ENCODE measurements at regions not wholly inside any gene's neighbourhood (a gene's known extent, or its start where the extent isn't known, plus 50 kb on each side); places are given as distances from the start of the nearest gene placed in this dataset.
A peak's percentile ranks its signal among the peaks of the same experiment; 100 is the strongest.

- H3K27me3 ChIP-seq (ENCODE audit: low read depth, low read length) = no peaks in the 10 kb centered on the region
- H2AFZ ChIP-seq (ENCODE audit: low read depth, low read length) = no peak overlapping the region
- no peak overlapping the region for H3K27ac ChIP-seq (ENCODE audit: low read length)
- H4K20me1 ChIP-seq (ENCODE audit: insufficient read depth, low read length) = no peaks in the 10 kb centered on the region
- no peaks in the 10 kb centered on the region for H3K9me3 ChIP-seq (ENCODE audit: insufficient read depth, low read length)
- H3K4me2 ChIP-seq (ENCODE audit: low read length) = no peak overlapping the region
- H3K79me2 ChIP-seq (ENCODE audit: low read length) = no peaks in the 10 kb centered on the region
- no peak for TF ChIP-seq EZH2phosphoT487 (IDR thresholded peaks at IDR 0.05; ENCODE audit: low read depth)
- no peak for TF ChIP-seq CTCF (IDR thresholded peaks at IDR 0.05; ENCODE audit: low read depth, low read length)
- H3K9ac ChIP-seq (ENCODE audit: low read length) = no peak overlapping the region
- H3K4me3 ChIP-seq (ENCODE audit: low read length) = no peak overlapping the region
- no peaks in the 10 kb centered on the region for H3K4me1 ChIP-seq (ENCODE audit: low read length)
- no peaks in the 10 kb centered on the region for H3K36me3 ChIP-seq (replicated peaks; ENCODE audit: low read depth, low read length)
Observed at GRCh38 chr13:75993241-75993640, 357.1 kb downstream of the LMO7 start.

GRCh38 chr13:75986818-75987217 lies 350.7 kb downstream of the LMO7 start:
- H4K20me1 ChIP-seq (ENCODE audit: insufficient read depth, low read length) = no peaks in the 10 kb centered on the region
- H3K9me3 ChIP-seq (ENCODE audit: insufficient read depth, low read length) = no peaks in the 10 kb centered on the region
- TF ChIP-seq CTCF (IDR thresholded peaks at IDR 0.05; ENCODE audit: low read depth, low read length) (no peak), EZH2phosphoT487 (IDR thresholded peaks at IDR 0.05; ENCODE audit: low read depth) (no peak)
- H3K27ac ChIP-seq (ENCODE audit: low read length) = no peak overlapping the region
- no peak overlapping the region for H3K9ac ChIP-seq (ENCODE audit: low read length)
- H3K4me1 ChIP-seq (ENCODE audit: low read length) = peaks cover 11% of the 10 kb centered on the region
- H3K4me2 ChIP-seq (ENCODE audit: low read length) = peak overlapping the region; percentile 37
- no peaks in the 10 kb centered on the region for H3K36me3 ChIP-seq (replicated peaks; ENCODE audit: low read depth, low read length)
- H2AFZ ChIP-seq (ENCODE audit: low read depth, low read length) = no peak overlapping the region
- H3K27me3 ChIP-seq (ENCODE audit: low read depth, low read length) = no peaks in the 10 kb centered on the region
- H3K79me2 ChIP-seq (ENCODE audit: low read length) = no peaks in the 10 kb centered on the region
- no peak overlapping the region for H3K4me3 ChIP-seq (ENCODE audit: low read length)

GRCh38 chr13:75985132-75985531 lies 349.0 kb downstream of the LMO7 start:
- H3K27me3 ChIP-seq (ENCODE audit: low read depth, low read length) = no peaks in the 10 kb centered on the region

GRCh38 chr13:75978818-75979217 lies 342.7 kb downstream of the LMO7 start:
- Histone ChIP-seq H3K27me3 (ENCODE audit: low read depth, low read length) (no peaks in the 10 kb centered on the region), H3K9me3 (ENCODE audit: insufficient read depth, low read length) (no peaks in the 10 kb centered on the region), H3K27ac (ENCODE audit: low read length) (no peak overlapping the region), H3K9ac (ENCODE audit: low read length) (no peak overlapping the region), H3K4me2 (ENCODE audit: low read length) (no peak overlapping the region), H4K20me1 (ENCODE audit: insufficient read depth, low read length) (no peaks in the 10 kb centered on the region), H3K36me3 (replicated peaks; ENCODE audit: low read depth, low read length) (no peaks in the 10 kb centered on the region), H2AFZ (ENCODE audit: low read depth, low read length) (no peak overlapping the region), H3K4me1 (ENCODE audit: low read length) (peaks cover 5% of the 10 kb centered on the region; the same call in 1 of the 2 replicates), H3K4me3 (ENCODE audit: low read length) (no peak overlapping the region), H3K79me2 (ENCODE audit: low read length) (no peaks in the 10 kb centered on the region)
- TF ChIP-seq CTCF (IDR thresholded peaks at IDR 0.05; ENCODE audit: low read depth, low read length) (no peak), EZH2phosphoT487 (IDR thresholded peaks at IDR 0.05; ENCODE audit: low read depth) (no peak)

More at GRCh38 chr13:75985132-75985531, 349.0 kb downstream of the LMO7 start:
- H3K4me1 ChIP-seq (ENCODE audit: low read length) = peaks cover 11% of the 10 kb centered on the region
- TF ChIP-seq CTCF (IDR thresholded peaks at IDR 0.05; ENCODE audit: low read depth, low read length) (no peak), EZH2phosphoT487 (IDR thresholded peaks at IDR 0.05; ENCODE audit: low read depth) (no peak)
- no peak overlapping the region for H3K27ac ChIP-seq (ENCODE audit: low read length)
- H2AFZ ChIP-seq (ENCODE audit: low read depth, low read length) = no peak overlapping the region
- no peak overlapping the region for H3K4me2 ChIP-seq (ENCODE audit: low read length)
- H3K79me2 ChIP-seq (ENCODE audit: low read length) = no peaks in the 10 kb centered on the region
- H3K9me3 ChIP-seq (ENCODE audit: insufficient read depth, low read length) = no peaks in the 10 kb centered on the region
- no peak overlapping the region for H3K9ac ChIP-seq (ENCODE audit: low read length)
- no peaks in the 10 kb centered on the region for H4K20me1 ChIP-seq (ENCODE audit: insufficient read depth, low read length)
- no peak overlapping the region for H3K4me3 ChIP-seq (ENCODE audit: low read length)
- no peaks in the 10 kb centered on the region for H3K36me3 ChIP-seq (replicated peaks; ENCODE audit: low read depth, low read length)
